HG03378 (cell line): ENCODE measurements at regions not wholly inside any gene's neighbourhood (a gene's known extent, or its start where the extent isn't known, plus 50 kb on each side); places are given as distances from the start of the nearest gene placed in this dataset.
"Not testable (repeated sequence)": the region's sequence is repeated elsewhere in the genome, so short reads cannot be mapped to it uniquely, and the experiment has no call there.

ENCODE experiments used
- ATAC-seq: cut with Tn5 transposase; IDR thresholded peaks from one replicate; pipeline ENCODE4 v1.9.1; 2021; ENCODE audit warnings: mild to moderate bottlenecking, moderate library complexity; ENCODE audit not compliant: unreplicated experiment

DNA sequence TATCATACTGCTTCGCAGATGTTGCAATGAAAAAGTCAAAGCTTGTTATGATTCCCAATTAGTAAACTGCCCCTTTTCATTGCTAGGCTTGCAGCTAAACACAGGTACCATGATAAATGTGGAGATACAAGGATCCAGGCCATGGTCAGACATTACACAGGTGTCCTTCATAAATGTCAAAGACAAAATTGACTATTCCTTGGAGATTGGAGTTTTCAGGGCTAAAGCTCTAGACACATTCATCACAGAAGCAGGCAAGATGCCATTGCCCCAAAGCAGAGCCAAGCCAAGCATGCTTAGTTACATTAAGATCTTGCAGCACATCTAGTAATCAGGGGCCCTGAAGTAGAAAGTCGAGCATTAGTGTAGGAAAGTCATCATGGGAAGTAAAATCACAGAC is 111.3 kb upstream of the INTU start:
- ATAC-seq = no peak

DNA sequence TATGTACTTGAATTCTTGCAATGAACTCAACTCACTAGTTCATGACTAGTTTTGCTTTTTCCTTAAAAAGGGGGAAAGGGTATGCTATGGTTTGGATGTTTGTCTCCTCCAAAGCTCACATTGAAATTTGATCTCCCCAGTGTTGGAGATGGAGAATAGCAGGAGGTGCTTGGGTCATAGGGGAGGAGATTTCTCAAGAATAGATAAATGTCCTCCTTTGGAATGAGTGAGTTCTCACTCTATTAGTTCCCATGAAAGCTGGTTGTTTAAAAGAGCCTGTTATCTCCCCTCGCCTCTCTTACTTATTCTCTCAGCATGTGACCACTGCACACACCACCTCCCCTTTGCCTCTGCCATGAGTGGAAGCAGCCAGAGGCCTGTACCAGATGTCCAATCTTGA is 109.4 kb upstream of the INTU start:
- ATAC-seq = no peak

GRCh38 chr4:127525608-127526007 is 107.1 kb upstream of the INTU start:
- no peak for ATAC-seq

- no peak for ATAC-seq
These were observed 104.5 kb upstream of the INTU start for GRCh38 chr4:127528302-127528701.

DNA sequence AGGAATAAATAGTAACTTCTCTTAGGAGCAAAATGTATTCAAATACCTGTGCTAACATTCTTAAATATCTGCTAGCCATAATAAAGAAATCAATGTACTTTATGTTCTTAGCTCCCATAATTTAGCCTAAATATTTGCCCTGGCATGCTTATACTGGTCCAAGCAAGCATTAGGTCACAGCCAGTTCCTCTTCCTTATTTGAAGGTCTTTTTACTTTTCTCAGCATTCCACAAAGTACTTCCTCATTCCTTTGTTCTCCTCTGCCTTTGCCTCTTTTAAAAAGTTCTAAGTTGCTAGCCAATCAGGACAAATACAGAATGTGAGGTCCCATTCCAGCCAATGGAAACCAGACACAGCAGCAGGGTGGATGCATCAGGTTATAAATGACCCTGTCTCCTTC is 102.9 kb upstream of the INTU start:
- ATAC-seq = not testable (repeated sequence)

- ATAC-seq = no peak
These were observed 99.6 kb upstream of the INTU start for GRCh38 chr4:127533028-127533700.

DNA sequence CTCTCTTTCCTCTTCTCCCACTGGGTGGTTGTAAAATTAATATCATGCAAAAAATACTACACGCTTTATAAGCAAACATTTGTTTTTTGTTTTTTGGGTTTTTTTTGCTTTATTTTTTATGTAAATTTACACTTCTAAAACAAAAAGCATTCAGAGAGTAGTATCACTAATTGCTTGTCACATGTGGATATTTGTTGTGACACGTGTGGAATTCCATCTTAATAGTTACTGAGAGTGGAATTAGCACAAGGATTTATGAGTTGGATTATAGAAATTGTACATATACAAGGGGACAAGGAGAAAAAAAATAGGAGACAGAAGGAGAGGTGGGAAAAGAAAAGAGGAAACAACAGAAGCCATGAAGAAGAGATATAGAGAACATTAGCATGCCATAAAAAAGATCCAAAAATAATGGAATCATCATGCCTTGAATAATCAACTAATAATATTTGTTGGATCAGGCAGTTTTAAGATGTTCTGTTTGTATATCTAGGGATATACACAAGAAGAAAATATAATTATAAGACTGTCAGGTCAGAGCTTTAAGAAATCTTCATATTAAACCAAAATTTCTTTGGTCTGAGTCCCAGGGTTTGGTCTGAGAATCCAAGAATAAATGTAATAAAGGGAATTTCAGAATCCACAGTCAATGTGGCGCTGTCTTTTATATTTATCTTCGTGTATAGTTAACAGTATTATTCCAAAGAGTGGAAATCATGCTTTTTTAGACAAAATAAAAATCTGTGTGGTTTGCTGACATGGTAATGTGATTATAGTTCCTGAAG is 98.5 kb upstream of the INTU start:
- no peak for ATAC-seq

- no peak for ATAC-seq
These were observed 94.7 kb upstream of the INTU start for GRCh38 chr4:127538016-127538415.

DNA sequence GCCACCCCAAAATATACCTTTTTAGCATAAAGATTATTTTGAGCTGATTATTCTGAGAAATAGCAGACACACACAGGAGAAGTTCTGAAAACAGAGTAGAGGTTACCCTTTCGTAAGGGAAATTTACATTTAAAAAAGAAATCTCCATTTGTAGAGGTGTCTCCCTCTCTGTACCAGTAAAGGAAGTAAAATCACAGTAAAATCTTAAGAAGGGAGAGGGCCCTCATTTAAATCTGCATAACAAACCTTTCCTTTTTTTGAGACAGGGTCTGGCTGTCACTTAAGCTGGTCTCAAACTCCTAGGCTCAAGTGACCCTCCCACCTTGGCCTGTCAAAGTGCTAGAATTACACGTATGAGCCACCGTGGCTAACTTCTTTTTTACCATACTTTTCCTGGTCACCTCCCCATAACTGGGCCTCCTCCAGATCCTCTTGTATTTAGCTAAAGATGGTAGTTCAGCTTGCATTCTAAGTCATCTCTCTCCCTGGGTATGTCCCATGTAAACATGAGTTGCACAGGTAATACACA is 92.2 kb upstream of the INTU start:
- ATAC-seq = no peak

DNA sequence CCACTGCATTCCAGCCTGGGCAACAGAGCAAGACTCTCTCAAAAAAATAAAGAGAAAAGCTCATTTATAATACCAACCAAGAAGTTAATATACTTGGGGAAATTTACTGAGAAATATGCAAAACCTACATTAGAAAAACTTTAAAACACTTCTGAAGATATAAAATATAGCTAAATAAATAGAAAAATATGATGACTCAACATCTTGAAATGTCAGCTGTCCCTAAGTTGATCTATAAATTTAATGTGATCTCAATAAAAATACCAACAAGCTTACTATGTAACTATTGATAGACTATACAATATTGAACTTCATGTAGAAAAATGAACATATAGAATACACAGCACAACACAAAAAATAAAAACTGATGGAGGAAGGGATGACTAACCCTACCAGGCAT is 87.5 kb upstream of the INTU start:
- no peak for ATAC-seq

DNA sequence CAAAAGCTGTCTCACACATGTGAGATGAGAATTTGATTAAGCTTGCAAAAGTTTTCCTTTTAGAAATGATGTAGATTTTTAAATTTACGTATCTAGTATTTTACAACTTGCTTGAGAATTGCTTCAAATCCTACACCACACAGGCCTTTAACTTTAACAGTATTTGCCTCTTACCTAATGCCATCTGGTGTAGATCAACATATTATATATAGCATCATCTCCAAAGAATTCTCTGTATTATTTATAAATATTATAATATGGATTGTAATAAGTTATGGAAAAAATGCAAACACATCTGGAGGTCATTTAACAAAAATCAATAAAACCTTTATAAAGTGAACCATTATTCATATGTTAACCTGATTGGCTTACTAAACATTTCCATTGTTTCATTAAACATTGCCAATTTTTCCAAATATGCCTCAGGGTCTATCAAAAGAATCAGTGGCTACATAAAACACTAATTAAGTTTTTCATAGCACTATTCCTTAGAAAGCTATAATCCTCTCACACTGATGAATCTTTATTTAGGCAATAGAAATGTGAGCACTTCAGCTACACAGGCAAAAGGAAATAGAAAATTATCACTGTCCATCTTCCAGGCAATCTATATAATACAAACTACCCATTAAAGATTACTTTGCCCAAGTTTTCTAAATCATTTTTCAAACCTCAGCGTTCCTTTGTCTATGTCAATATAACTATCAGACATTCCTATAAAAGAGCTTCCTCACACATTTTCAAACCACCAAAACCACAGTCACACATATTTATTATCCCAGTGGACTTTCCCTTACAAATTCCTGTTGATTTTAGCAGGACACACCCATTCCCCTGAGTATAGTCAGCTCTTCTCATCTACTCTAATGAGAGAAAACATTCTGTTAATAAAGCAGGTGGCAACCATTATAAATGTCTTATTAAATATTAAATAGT is 83.5 kb upstream of the INTU start:
- no peak for ATAC-seq

- ATAC-seq = no peak
These were observed 77.7 kb upstream of the INTU start for GRCh38 chr4:127555106-127555505.

DNA sequence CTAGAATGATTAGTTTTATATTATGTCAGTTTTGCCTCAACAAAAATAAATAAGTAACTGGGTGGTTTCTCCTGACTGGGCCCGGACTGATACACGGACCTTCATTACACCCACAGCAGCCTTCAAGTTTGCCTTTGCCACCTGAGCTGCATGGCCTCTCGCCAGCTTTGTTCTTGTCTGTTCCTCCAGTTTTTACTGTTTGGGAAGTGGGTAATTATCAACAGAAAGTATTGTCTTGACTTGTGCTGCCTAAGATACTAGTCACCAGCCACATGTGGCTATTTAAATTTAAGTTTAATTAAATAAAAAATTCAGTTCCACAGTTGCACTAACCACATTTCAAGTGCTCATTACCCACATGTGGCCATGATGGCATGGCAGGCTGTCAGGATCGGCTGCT is 74.7 kb upstream of the INTU start:
- no peak for ATAC-seq

GRCh38 chr4:127558489-127559407 is 74.0 kb upstream of the INTU start:
- no peak for ATAC-seq

- ATAC-seq = no peak
These were observed 72.8 kb upstream of the INTU start for GRCh38 chr4:127559981-127560380.

GRCh38 chr4:127560755-127561154 is 72.0 kb upstream of the INTU start:
- no peak for ATAC-seq

- ATAC-seq = no peak
These were observed 58.1 kb upstream of the INTU start for GRCh38 chr4:127574643-127575042.

DNA sequence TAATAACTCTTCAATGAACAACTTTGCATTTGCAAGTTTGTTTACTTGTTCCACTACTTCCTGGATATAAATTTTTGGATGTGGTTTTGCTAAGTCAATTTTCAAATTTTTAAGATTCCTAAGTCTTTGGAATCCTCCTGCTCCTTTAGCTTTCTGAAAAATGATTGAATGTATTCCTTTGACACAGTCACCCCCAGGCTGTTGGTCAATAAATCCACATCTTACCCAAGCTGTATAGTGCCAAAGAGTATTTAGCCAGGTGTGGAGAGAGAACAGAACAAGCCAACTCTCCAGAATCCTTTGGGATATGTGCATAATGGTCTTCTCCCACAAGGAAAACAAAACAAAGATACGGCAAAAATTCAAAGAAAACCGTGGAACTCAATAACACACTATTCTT is 56.9 kb upstream of the INTU start:
- ATAC-seq = no peak

- ATAC-seq = no peak
These were observed 54.3 kb upstream of the INTU start for GRCh38 chr4:127578491-127578890.

- no peak for ATAC-seq
These were observed 53.8 kb upstream of the INTU start for GRCh38 chr4:127578967-127579366.
